NCI-H1694 treated with DMSO at 0.1 percent for 48 hours (cell line): ENCODE measurements at regions not wholly inside any gene's neighbourhood (a gene's known extent, or its start where the extent isn't known, plus 50 kb on each side); places are given as distances from the start of the nearest gene placed in this dataset.
A peak's percentile ranks its signal among the peaks of the same experiment; 100 is the strongest.

Experiments used
- DNase-seq: peaks from one replicate; lab custom pipeline; 2025; lab: John Stamatoyannopoulos, UW

GRCh38 chr13:40192452-40192851 lies 474.0 kb downstream of the FOXO1 start:
- no peak for DNase-seq

GRCh38 chr13:40192858-40193257 lies 473.6 kb downstream of the FOXO1 start:
- DNase-seq, result no peak

- no peak for DNase-seq
Measured at GRCh38 chr13:40193286-40194223, 472.9 kb downstream of the FOXO1 start.

- no peak for DNase-seq
Measured at GRCh38 chr13:40194224-40194806, 472.1 kb downstream of the FOXO1 start.

- no peak for DNase-seq
Measured at GRCh38 chr13:40197049-40197448, 469.4 kb downstream of the FOXO1 start.

GRCh38 chr13:40197936-40198595 lies 468.4 kb downstream of the FOXO1 start:
- DNase-seq, result no peak

GRCh38 chr13:40200273-40200978 lies 466.0 kb downstream of the FOXO1 start:
- DNase-seq, result no peak

- no peak for DNase-seq
Measured at GRCh38 chr13:40204246-40204645, 462.2 kb downstream of the FOXO1 start.

GRCh38 chr13:40205771-40206240 lies 460.6 kb downstream of the FOXO1 start:
- no peak for DNase-seq

GRCh38 chr13:40206241-40207000 lies 460.0 kb downstream of the FOXO1 start:
- peak; percentile 87 for DNase-seq

GRCh38 chr13:40207001-40207478 lies 459.4 kb downstream of the FOXO1 start:
- no peak for DNase-seq

- no peak for DNase-seq
Measured at GRCh38 chr13:40208517-40208916, 457.9 kb downstream of the FOXO1 start.

GRCh38 chr13:40210865-40211585 lies 455.4 kb downstream of the FOXO1 start:
- DNase-seq, result no peak

- no peak for DNase-seq
Measured at GRCh38 chr13:40211586-40211968, 454.9 kb downstream of the FOXO1 start.

- DNase-seq, result no peak
Measured at GRCh38 chr13:40213779-40214178, 452.7 kb downstream of the FOXO1 start.

GRCh38 chr13:40215311-40215710 lies 451.1 kb downstream of the FOXO1 start:
- no peak for DNase-seq

GRCh38 chr13:40215747-40216146 lies 450.7 kb downstream of the FOXO1 start:
- no peak for DNase-seq

- no peak for DNase-seq
Measured at GRCh38 chr13:40217675-40218074, 448.8 kb downstream of the FOXO1 start.

GRCh38 chr13:40220299-40220935 lies 446.0 kb downstream of the FOXO1 start:
- no peak for DNase-seq

- DNase-seq, result no peak
Measured at GRCh38 chr13:40221131-40221459, 445.3 kb downstream of the FOXO1 start.
